VCaP (cell line): ENCODE measurements at regions not wholly inside any gene's neighbourhood (a gene's known extent, or its start where the extent isn't known, plus 50 kb on each side); places are given as distances from the start of the nearest gene placed in this dataset.

Experiments
- H3K27ac ChIP-seq: fragments of 450-650 bp; 2 replicates; pipeline ENCODE4 v1.5.1; 2017
- CTCF ChIP-seq: fragments of 450-650 bp; conservative IDR thresholded peaks from 2 replicates; pipeline ENCODE4 v1.5.1; 2017; ENCODE audit warnings: mild to moderate bottlenecking, moderate library complexity

DNA sequence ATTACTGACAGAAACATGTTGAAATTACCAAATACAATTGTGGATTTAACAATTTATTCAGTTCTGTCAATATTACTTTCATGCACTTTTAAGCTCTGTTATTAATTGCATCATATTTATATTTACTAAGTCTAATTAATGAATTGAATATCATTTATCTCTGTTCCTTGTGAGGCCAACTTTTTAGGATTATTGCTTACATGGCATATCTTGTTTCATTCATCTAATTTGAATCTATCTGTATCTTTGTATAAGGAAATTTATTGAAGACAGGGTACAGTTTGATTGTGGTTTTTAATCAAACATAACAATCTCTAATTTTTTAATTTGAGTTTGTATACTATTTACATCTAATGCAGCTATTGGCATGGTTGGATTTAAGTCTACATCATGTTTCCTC, 249.9 kb upstream of the GPC6 start:
- TF ChIP-seq CTCF = no peak
- H3K27ac ChIP-seq = no peak overlapping the region

GRCh38 chr13:92984151-92984550, 242.5 kb upstream of the GPC6 start:
- H3K27ac ChIP-seq = no peak overlapping the region
- no peak for TF ChIP-seq CTCF

- H3K27ac ChIP-seq = no peak overlapping the region
- no peak for TF ChIP-seq CTCF
Measured at GRCh38 chr13:92989301-92989700, 237.3 kb upstream of the GPC6 start.

- H3K27ac ChIP-seq = no peak overlapping the region
- no peak for TF ChIP-seq CTCF
Measured at GRCh38 chr13:92991692-92992091, 234.9 kb upstream of the GPC6 start.

DNA sequence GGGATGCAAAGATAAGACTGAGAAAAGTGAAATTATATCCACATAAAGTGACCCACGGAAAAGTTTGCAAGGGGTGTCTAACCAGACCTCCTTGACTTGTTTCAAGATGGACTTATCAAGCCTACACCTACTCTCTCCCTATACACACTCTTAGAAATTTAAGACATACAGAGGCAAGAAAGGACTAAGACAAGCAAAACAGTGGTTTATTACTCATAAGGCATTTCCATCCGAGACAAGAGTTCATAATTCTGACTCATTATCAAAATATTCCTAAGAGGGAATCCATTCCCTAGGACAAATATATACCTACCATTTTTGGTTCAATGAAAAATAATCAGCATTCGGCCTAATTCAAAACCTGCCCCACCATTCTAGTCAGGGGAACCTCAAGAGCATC, 232.6 kb upstream of the GPC6 start:
- TF ChIP-seq CTCF = no peak
- no peak overlapping the region for H3K27ac ChIP-seq

GRCh38 chr13:93001866-93002461, 224.6 kb upstream of the GPC6 start:
- no peak overlapping the region for H3K27ac ChIP-seq
- no peak for TF ChIP-seq CTCF

DNA sequence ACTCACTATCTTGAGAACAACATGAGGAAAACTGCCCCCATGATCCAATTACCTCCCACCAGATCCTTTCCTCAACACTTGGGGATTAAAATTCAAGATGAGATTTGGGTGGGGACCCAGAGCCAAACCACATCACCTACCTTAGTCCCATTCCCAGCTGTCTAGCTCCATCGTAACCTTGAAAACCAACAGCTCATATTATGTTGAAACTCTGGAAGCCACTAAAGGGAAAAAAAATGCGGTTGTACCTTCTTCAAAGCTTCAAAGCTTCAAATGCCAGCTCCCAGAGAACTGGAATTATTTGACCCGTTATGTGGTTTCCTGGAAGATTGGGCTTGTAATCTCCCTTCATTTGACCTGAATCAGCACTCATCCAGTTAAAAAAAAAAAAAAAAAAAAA, 223.1 kb upstream of the GPC6 start:
- no peak for TF ChIP-seq CTCF
- H3K27ac ChIP-seq = no peak overlapping the region
